ENCODE measurements at regions not wholly inside any gene's neighbourhood (a gene's known extent, or its start where the extent isn't known, plus 50 kb on each side); places are given as distances from the start of the nearest gene placed in this dataset.

DNA sequence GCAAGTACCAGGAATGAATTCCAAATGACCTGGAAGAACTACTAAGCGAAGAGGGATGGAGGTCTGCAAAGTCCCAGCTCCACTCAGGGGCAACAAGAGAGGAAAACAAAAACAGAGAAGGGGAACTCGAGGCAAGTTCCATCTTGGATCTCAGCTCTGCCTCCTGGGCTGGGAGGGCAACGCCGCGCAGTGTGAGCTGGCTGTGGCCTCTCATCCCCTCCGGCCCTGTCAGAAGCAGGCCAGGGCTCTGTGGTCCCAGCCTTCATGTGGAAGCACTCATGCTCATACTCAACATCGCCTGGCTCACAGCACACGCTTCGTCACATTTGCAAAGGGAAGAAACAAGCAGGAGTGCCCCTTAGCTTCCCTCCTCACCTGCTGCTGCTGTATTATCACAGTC is 627.9 kb upstream of the MGMT start:
- Histone ChIP-seq H3K27me3 (ENCODE audit: control insufficient read depth in 4 of 4, insufficient read depth in 4 of 4, low read length in 3 of 4) (peaks cover 0 to 4% (median 0%) of the 10 kb centered on the region in 4 donors), H3K36me3 (ENCODE audit: control insufficient read depth in 4 of 4, insufficient read depth in 3 of 4, low read depth in 1 of 4, low read length in 3 of 4) (no peaks in the 10 kb centered on the region), H3K9me3 (ENCODE audit: control insufficient read depth in 4 of 4, low read length in 3 of 4) (no peaks in the 10 kb centered on the region), H3K4me1 (ENCODE audit: control insufficient read depth in 4 of 4, insufficient read depth in 4 of 4, low read length in 3 of 4) (no peaks in the 10 kb centered on the region), H3K4me3 (ENCODE audit: low read depth in 1 of 3, low read length in 3 of 3) (no peak overlapping the region), H3K27ac (ENCODE audit: low read depth in 1 of 2, low read length in 2 of 2) (no peak overlapping the region), H3K9ac (ENCODE audit: low read depth in 1 of 2, low read length in 2 of 2) (no peak overlapping the region)
- DNase-seq (ENCODE audit: low spot score) = no peak
- no peak for TF ChIP-seq FOXA1 (IDR thresholded peaks at IDR 0.05)
- TF ChIP-seq FOXA2 (IDR thresholded peaks at IDR 0.05) = no peak
- TF ChIP-seq YY1 (IDR thresholded peaks at IDR 0.05) = no peak
- TF ChIP-seq, protein P1, sequence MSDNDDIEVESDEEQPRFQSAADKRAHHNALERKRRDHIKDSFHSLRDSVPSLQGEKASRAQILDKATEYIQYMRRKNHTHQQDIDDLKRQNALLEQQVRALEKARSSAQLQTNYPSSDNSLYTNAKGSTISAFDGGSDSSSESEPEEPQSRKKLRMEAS (IDR thresholded peaks at IDR 0.05) = no peak
- no peak for TF ChIP-seq HNF4G (IDR thresholded peaks at IDR 0.05)
- no peak for TF ChIP-seq GABPA (IDR thresholded peaks at IDR 0.05 in 1 of 2, conservative IDR thresholded peaks at IDR 0.05 in 1 of 2)
- TF ChIP-seq RXRA (IDR thresholded peaks at IDR 0.05) = no peak
- TF ChIP-seq, protein P2, sequence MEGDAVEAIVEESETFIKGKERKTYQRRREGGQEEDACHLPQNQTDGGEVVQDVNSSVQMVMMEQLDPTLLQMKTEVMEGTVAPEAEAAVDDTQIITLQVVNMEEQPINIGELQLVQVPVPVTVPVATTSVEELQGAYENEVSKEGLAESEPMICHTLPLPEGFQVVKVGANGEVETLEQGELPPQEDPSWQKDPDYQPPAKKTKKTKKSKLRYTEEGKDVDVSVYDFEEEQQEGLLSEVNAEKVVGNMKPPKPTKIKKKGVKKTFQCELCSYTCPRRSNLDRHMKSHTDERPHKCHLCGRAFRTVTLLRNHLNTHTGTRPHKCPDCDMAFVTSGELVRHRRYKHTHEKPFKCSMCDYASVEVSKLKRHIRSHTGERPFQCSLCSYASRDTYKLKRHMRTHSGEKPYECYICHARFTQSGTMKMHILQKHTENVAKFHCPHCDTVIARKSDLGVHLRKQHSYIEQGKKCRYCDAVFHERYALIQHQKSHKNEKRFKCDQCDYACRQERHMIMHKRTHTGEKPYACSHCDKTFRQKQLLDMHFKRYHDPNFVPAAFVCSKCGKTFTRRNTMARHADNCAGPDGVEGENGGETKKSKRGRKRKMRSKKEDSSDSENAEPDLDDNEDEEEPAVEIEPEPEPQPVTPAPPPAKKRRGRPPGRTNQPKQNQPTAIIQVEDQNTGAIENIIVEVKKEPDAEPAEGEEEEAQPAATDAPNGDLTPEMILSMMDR (IDR thresholded peaks at IDR 0.05; ENCODE audit: low read depth, low read length, missing input control) = no peak
- no peak for TF ChIP-seq TAF1 (conservative IDR thresholded peaks at IDR 0.05)
- TF ChIP-seq HNF4A (conservative IDR thresholded peaks at IDR 0.05) = no peak
- TF ChIP-seq SP1 (IDR thresholded peaks at IDR 0.05) = no peak
- TF ChIP-seq, protein P3, sequence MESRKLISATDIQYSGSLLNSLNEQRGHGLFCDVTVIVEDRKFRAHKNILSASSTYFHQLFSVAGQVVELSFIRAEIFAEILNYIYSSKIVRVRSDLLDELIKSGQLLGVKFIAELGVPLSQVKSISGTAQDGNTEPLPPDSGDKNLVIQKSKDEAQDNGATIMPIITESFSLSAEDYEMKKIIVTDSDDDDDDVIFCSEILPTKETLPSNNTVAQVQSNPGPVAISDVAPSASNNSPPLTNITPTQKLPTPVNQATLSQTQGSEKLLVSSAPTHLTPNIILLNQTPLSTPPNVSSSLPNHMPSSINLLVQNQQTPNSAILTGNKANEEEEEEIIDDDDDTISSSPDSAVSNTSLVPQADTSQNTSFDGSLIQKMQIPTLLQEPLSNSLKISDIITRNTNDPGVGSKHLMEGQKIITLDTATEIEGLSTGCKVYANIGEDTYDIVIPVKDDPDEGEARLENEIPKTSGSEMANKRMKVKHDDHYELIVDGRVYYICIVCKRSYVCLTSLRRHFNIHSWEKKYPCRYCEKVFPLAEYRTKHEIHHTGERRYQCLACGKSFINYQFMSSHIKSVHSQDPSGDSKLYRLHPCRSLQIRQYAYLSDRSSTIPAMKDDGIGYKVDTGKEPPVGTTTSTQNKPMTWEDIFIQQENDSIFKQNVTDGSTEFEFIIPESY (IDR thresholded peaks at IDR 0.05) = no peak
- no peak for TF ChIP-seq NR2F2 (IDR thresholded peaks at IDR 0.05)
- TF ChIP-seq JUND (IDR thresholded peaks at IDR 0.05) = no peak
- TF ChIP-seq, protein P4, sequence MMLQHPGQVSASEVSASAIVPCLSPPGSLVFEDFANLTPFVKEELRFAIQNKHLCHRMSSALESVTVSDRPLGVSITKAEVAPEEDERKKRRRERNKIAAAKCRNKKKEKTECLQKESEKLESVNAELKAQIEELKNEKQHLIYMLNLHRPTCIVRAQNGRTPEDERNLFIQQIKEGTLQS (IDR thresholded peaks at IDR 0.05) = no peak
- TF ChIP-seq, protein P5, sequence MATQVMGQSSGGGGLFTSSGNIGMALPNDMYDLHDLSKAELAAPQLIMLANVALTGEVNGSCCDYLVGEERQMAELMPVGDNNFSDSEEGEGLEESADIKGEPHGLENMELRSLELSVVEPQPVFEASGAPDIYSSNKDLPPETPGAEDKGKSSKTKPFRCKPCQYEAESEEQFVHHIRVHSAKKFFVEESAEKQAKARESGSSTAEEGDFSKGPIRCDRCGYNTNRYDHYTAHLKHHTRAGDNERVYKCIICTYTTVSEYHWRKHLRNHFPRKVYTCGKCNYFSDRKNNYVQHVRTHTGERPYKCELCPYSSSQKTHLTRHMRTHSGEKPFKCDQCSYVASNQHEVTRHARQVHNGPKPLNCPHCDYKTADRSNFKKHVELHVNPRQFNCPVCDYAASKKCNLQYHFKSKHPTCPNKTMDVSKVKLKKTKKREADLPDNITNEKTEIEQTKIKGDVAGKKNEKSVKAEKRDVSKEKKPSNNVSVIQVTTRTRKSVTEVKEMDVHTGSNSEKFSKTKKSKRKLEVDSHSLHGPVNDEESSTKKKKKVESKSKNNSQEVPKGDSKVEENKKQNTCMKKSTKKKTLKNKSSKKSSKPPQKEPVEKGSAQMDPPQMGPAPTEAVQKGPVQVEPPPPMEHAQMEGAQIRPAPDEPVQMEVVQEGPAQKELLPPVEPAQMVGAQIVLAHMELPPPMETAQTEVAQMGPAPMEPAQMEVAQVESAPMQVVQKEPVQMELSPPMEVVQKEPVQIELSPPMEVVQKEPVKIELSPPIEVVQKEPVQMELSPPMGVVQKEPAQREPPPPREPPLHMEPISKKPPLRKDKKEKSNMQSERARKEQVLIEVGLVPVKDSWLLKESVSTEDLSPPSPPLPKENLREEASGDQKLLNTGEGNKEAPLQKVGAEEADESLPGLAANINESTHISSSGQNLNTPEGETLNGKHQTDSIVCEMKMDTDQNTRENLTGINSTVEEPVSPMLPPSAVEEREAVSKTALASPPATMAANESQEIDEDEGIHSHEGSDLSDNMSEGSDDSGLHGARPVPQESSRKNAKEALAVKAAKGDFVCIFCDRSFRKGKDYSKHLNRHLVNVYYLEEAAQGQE (IDR thresholded peaks at IDR 0.05) = no peak
- TF ChIP-seq RAD21 (IDR thresholded peaks at IDR 0.05) = no peak
- no peak for TF ChIP-seq EGR1 (IDR thresholded peaks at IDR 0.05; ENCODE audit: low read depth in 2 of 2)
- WGBS = 90% methylated on average over 9 of the region's 9 CpGs

All from liver (tissue), 8 donors.